ENCODE measurements at regions not wholly inside any gene's neighbourhood (a gene's known extent, or its start where the extent isn't known, plus 50 kb on each side); places are given as distances from the start of the nearest gene placed in this dataset.

DNA sequence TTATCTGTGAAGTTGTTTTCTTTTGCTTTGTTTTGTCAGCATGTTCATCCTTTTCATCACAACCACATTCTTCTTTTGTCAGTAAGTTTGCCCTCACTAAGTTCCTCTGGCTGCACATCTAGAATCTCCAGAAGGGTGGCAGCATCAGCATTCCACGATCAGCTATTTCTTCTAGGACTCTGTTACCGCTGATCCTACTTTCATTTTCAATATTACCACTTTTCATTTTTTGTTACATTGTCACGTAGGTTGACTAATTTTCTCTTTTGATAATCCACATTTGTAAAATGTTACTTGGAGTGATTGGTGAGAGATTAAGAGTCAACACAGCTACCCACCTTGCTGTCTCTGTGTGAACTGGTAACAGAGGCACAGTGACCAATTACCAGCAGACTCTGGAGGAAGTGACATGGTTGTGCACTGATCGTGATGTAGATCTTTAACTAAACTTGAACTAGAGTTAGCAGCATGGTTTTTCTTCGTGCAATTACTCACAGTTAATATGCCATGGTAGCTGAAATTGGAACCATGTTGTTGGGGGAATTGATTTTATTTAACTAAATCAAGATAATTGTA is 307.9 kb upstream of the SLC35B3 start:
- intact Hi-C loops (cut with micrococcal nuclease): no loop called here
- H2AFZ ChIP-seq (ENCODE audit: insufficient read depth, low read depth, low read length, poor library complexity, severe bottlenecking): peak overlapping the region; percentile 69
- no peaks in the 10 kb centered on the region for H3K9me3 ChIP-seq (replicated peaks in 1 of 2; ENCODE audit: control insufficient read depth in 1 of 2, insufficient read depth in 1 of 2, low read length in 2 of 2)
- H3K9ac ChIP-seq (ENCODE audit: insufficient read depth, low read length, poor library complexity, severe bottlenecking): peak overlapping the region; percentile 60
- H3K79me2 ChIP-seq (ENCODE audit: insufficient read depth, low read length): no peaks in the 10 kb centered on the region
- H3K27me3 Mint-ChIP-seq (ENCODE audit: low read depth in 3 of 3): peaks cover 0 to 2% (median 0%) of the 10 kb centered on the region in 3 donors
- no peaks in the 10 kb centered on the region for H3K27me3 ChIP-seq (ENCODE audit: control insufficient read depth in 2 of 2, insufficient read depth in 2 of 2, low read length in 2 of 2)
- no peaks in the 10 kb centered on the region for H3K36me3 ChIP-seq (replicated peaks in 1 of 2; ENCODE audit: control insufficient read depth in 1 of 2, insufficient read depth in 2 of 2, low read length in 2 of 2)
- H3K9me3 Mint-ChIP-seq: peaks cover 0 to 2% (median 0%) of the 10 kb centered on the region in 7 donors
- peaks cover 6% of the 10 kb centered on the region for H3K4me1 Mint-ChIP-seq
- H3K4me3 Mint-ChIP-seq: peak overlapping the region; percentile 79 to 96
- no peaks in the 10 kb centered on the region for H3K4me1 ChIP-seq (ENCODE audit: control insufficient read depth in 1 of 2, insufficient read depth in 2 of 2, low read length in 2 of 2)
- H3K27ac ChIP-seq (ENCODE audit: low read depth in 1 of 2, low read length in 2 of 2): peak overlapping the region in 1 of 2 donors; percentile 80
- TF ChIP-seq CTCF (IDR thresholded peaks at IDR 0.05): no peak
- H3K4me2 ChIP-seq (replicated peaks; ENCODE audit: extremely low read depth, low read length, poor library complexity, severe bottlenecking): peak overlapping the region; percentile 68
- H3K36me3 Mint-ChIP-seq: no peaks in the 10 kb centered on the region
- H4K20me1 ChIP-seq (ENCODE audit: insufficient read depth, low read length): no peaks in the 10 kb centered on the region
- 0% methylated on average over 1 of the region's 5 CpGs for whole genome bisulfite sequencing (ENCODE audit: insufficient coverage)
- H3K27ac Mint-ChIP-seq: peak overlapping the region; percentile 76 to 93 (median 83)
- H3K4me3 ChIP-seq (replicated peaks in 1 of 3; ENCODE audit: low read depth in 2 of 3, low read length in 3 of 3): peak overlapping the region; percentile 42 to 98 (median 74)
- peak; percentile 16 to 30 (median 28) for DNase-seq

- no peaks in the 10 kb centered on the region for H3K27me3 Mint-ChIP-seq (ENCODE audit: low read depth in 3 of 3)
- peaks cover 8% of the 10 kb centered on the region for H3K4me1 Mint-ChIP-seq
- H3K4me2 ChIP-seq (replicated peaks; ENCODE audit: extremely low read depth, low read length, poor library complexity, severe bottlenecking): no peak overlapping the region
- no peak overlapping the region for H3K27ac Mint-ChIP-seq
- no peak overlapping the region for H2AFZ ChIP-seq (ENCODE audit: insufficient read depth, low read depth, low read length, poor library complexity, severe bottlenecking)
- WGBS (ENCODE audit: insufficient coverage): no CpG with 5 or more reads among the region's 2 CpGs
- H3K9ac ChIP-seq (ENCODE audit: insufficient read depth, low read length, poor library complexity, severe bottlenecking): no peak overlapping the region
- DNase-seq: no peak
- intact Hi-C loops (cut with micrococcal nuclease): no loop called here
- H3K4me1 ChIP-seq (ENCODE audit: control insufficient read depth in 1 of 2, insufficient read depth in 2 of 2, low read length in 2 of 2): peaks cover 0 to 2% of the 10 kb centered on the region in 2 donors
- no peak for TF ChIP-seq CTCF (IDR thresholded peaks at IDR 0.05)
- H3K27me3 ChIP-seq (ENCODE audit: control insufficient read depth in 2 of 2, insufficient read depth in 2 of 2, low read length in 2 of 2): no peaks in the 10 kb centered on the region
- H3K4me3 ChIP-seq (replicated peaks in 1 of 3; ENCODE audit: low read depth in 2 of 3, low read length in 3 of 3): no peak overlapping the region
- no peaks in the 10 kb centered on the region for H3K9me3 ChIP-seq (replicated peaks in 1 of 2; ENCODE audit: control insufficient read depth in 1 of 2, insufficient read depth in 1 of 2, low read length in 2 of 2)
- H3K36me3 Mint-ChIP-seq: no peaks in the 10 kb centered on the region
- H3K79me2 ChIP-seq (ENCODE audit: insufficient read depth, low read length): no peaks in the 10 kb centered on the region
- H3K36me3 ChIP-seq (replicated peaks in 1 of 2; ENCODE audit: control insufficient read depth in 1 of 2, insufficient read depth in 2 of 2, low read length in 2 of 2): no peaks in the 10 kb centered on the region
- H4K20me1 ChIP-seq (ENCODE audit: insufficient read depth, low read length): no peaks in the 10 kb centered on the region
- H3K9me3 Mint-ChIP-seq: peaks cover 0 to 2% (median 0%) of the 10 kb centered on the region in 7 donors
- H3K27ac ChIP-seq (ENCODE audit: low read depth in 1 of 2, low read length in 2 of 2): no peak overlapping the region
- no peak overlapping the region for H3K4me3 Mint-ChIP-seq
Observed at GRCh38 chr6:8739454-8739853, 304.1 kb upstream of the SLC35B3 start.
